ENCODE measurements at regions not wholly inside any gene's neighbourhood (a gene's known extent, or its start where the extent isn't known, plus 50 kb on each side); places are given as distances from the start of the nearest gene placed in this dataset.

DNA sequence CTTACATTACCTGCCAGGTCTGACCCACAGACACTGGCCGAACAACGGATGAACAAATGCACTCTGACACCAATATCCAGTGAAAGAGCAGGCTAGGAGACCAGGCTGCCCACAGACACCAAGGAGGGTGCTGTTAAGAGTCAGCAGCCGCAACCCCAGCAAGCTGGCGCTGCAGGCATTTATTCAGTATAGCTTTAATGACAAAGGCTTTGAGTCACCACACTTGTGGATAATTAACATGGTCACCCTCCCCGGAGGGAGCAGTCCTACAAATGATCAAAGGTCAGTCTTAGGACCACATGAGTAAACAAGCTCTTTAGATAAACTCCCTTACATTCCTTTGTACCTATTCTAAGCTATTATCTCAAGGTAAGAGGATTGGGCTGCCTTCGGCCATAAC, 368.5 kb upstream of the GRID2 start:
- Histone ChIP-seq H3K9me3 (no peaks in the 10 kb centered on the region), H3K4me3 (no peak overlapping the region), H3K4me1 (no peaks in the 10 kb centered on the region), H3K27ac (no peak overlapping the region), H3K36me3 (no peaks in the 10 kb centered on the region), H3K27me3 (no peaks in the 10 kb centered on the region)
- DNase-seq = no peak
- no peak for ATAC-seq (ENCODE audit: low FRiP score in 2 of 2)
- TF ChIP-seq POLR2AphosphoS5 (IDR thresholded peaks at IDR 0.05) = no peak
- no peak for TF ChIP-seq CTCF (IDR thresholded peaks at IDR 0.05)
- no peak for TF ChIP-seq EP300 (IDR thresholded peaks at IDR 0.05)
- TF ChIP-seq POLR2A (IDR thresholded peaks at IDR 0.05) = no peak
- 83 to 88% methylated on average over 6 of the region's 6 CpGs for WGBS, 2 donors

GRCh38 chr4:91936311-91936710, 367.5 kb upstream of the GRID2 start:
- H3K9me3 ChIP-seq = no peaks in the 10 kb centered on the region
- no peaks in the 10 kb centered on the region for H3K36me3 ChIP-seq
- TF ChIP-seq POLR2AphosphoS5 (IDR thresholded peaks at IDR 0.05) = no peak
- TF ChIP-seq CTCF (IDR thresholded peaks at IDR 0.05) = no peak
- TF ChIP-seq EP300 (IDR thresholded peaks at IDR 0.05) = no peak
- no peak for TF ChIP-seq POLR2A (IDR thresholded peaks at IDR 0.05)
- no peak overlapping the region for H3K27ac ChIP-seq
- H3K4me1 ChIP-seq = no peaks in the 10 kb centered on the region
- DNase-seq (no peak), ATAC-seq (ENCODE audit: low FRiP score in 2 of 2) (no peak)
- no peak overlapping the region for H3K4me3 ChIP-seq
- WGBS, 2 donors = 38 to 47% methylated on average over 3 of the region's 3 CpGs
- H3K27me3 ChIP-seq = no peaks in the 10 kb centered on the region

- no peak overlapping the region for H3K27ac ChIP-seq
- no peak for ATAC-seq (ENCODE audit: low FRiP score in 2 of 2)
- H3K9me3 ChIP-seq = peaks cover 0 to 4% (median 2%) of the 10 kb centered on the region in 4 donors
- no peak overlapping the region for H3K4me3 ChIP-seq
- 75 to 82% methylated on average over 2 of the region's 2 CpGs for WGBS, 2 donors
- TF ChIP-seq EP300 (IDR thresholded peaks at IDR 0.05) (no peak), CTCF (IDR thresholded peaks at IDR 0.05) (no peak), POLR2A (IDR thresholded peaks at IDR 0.05) (no peak), POLR2AphosphoS5 (IDR thresholded peaks at IDR 0.05) (no peak)
- no peaks in the 10 kb centered on the region for H3K36me3 ChIP-seq
- H3K27me3 ChIP-seq = no peaks in the 10 kb centered on the region
- no peak for DNase-seq
- H3K4me1 ChIP-seq = no peaks in the 10 kb centered on the region
These were observed 345.8 kb upstream of the GRID2 start for GRCh38 chr4:91957963-91958362.

- DNase-seq (no peak), ATAC-seq (ENCODE audit: low FRiP score in 2 of 2) (no peak)
- Histone ChIP-seq H3K27me3 (no peaks in the 10 kb centered on the region), H3K27ac (no peak overlapping the region), H3K4me1 (no peaks in the 10 kb centered on the region), H3K36me3 (no peaks in the 10 kb centered on the region), H3K4me3 (no peak overlapping the region), H3K9me3 (peaks cover 0 to 4% (median 2%) of the 10 kb centered on the region in 4 donors)
- WGBS, 2 donors = 39 to 43% methylated on average over 2 of the region's 2 CpGs
- TF ChIP-seq EP300 (IDR thresholded peaks at IDR 0.05) (no peak), CTCF (IDR thresholded peaks at IDR 0.05) (no peak), POLR2A (IDR thresholded peaks at IDR 0.05) (no peak), POLR2AphosphoS5 (IDR thresholded peaks at IDR 0.05) (no peak)
These were observed 345.2 kb upstream of the GRID2 start for GRCh38 chr4:91958596-91958995.

DNA sequence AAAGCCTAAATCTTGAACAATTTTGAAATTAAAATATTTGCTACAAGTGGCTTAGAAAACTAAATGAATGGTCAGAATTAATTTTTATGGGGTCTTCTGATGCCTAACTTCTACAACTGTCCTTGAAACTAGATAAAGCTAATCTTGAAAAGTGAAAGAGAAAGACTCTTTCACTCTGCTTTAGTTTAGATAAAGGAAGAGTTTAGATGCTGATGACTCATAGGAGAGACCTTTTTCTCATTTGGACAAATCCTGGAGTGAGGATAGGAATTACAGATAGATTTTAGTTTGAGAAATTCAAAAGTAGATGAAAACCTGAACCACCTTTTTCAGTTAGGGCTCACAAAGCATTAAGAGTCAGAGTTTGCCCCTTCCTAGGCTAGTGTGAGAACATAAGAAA, 342.3 kb upstream of the GRID2 start:
- H3K36me3 ChIP-seq = no peaks in the 10 kb centered on the region
- no peaks in the 10 kb centered on the region for H3K4me1 ChIP-seq
- no peak for TF ChIP-seq CTCF (IDR thresholded peaks at IDR 0.05)
- no peak for TF ChIP-seq POLR2A (IDR thresholded peaks at IDR 0.05)
- no peak for TF ChIP-seq EP300 (IDR thresholded peaks at IDR 0.05)
- no peak for TF ChIP-seq POLR2AphosphoS5 (IDR thresholded peaks at IDR 0.05)
- no peak overlapping the region for H3K4me3 ChIP-seq
- H3K27ac ChIP-seq = no peak overlapping the region
- ATAC-seq (ENCODE audit: low FRiP score in 2 of 2) (no peak), DNase-seq (no peak)
- H3K9me3 ChIP-seq = no peaks in the 10 kb centered on the region
- no peaks in the 10 kb centered on the region for H3K27me3 ChIP-seq
